Right lobe of liver (tissue), 6 donors: ENCODE measurements at regions not wholly inside any gene's neighbourhood (a gene's known extent, or its start where the extent isn't known, plus 50 kb on each side); places are given as distances from the start of the nearest gene placed in this dataset.
A peak's percentile ranks its signal among the peaks of the same experiment; 100 is the strongest.

Experiments
- ATAC-seq, 4 donors: fragments of 200-7000 bp; cut with Tn5 transposase; one replicate each; pipeline ENCODE4 v1.9.1; 2020; ENCODE audit warnings: mild to moderate bottlenecking in 4 of 4, moderate library complexity in 4 of 4
- DNase-seq, 3 donors: peaks; one replicate each; pipeline ENCODE4 v3.0.0-alpha.2; 2020
- H3K27ac ChIP-seq, 3 donors: fragments of 200-600 bp; one replicate each; pipeline ENCODE4 v1.8.0; 2022
- H3K27me3 ChIP-seq, 2 donors: fragments of 200-600 bp; one replicate each; pipeline ENCODE4 v1.8.0; 2022
- H3K36me3 ChIP-seq, 4 donors: fragments of 200-600 bp; sonication (generic) in 1 of 4; one replicate each; pipeline versions ENCODE4 v1.5.1 to v1.8.0; 2017 to 2022; ENCODE audit warnings: control low read depth in 1 of 4
- H3K4me1 ChIP-seq, 4 donors: fragments of 200-600 bp; sonication (generic) in 1 of 4; one replicate each; pipeline versions ENCODE4 v1.5.1 to v1.8.0; 2017 to 2022; ENCODE audit warnings: control low read depth in 1 of 4
- H3K4me3 ChIP-seq, 3 donors: fragments of 200-600 bp; one replicate each; pipeline ENCODE4 v1.8.0; 2022
- H3K9me3 ChIP-seq, 4 donors: fragments of 200-600 bp; sonication (generic) in 1 of 4; one replicate each; pipeline versions ENCODE4 v1.5.1 to v1.8.0; 2017 to 2022; ENCODE audit warnings: control low read depth in 1 of 4
- CTCF ChIP-seq, 4 donors: fragments of 200-600 bp in 3 of 4; fragments of 450-650 bp in 1 of 4; IDR thresholded peaks; one replicate each; pipeline versions ENCODE4 v1.5.1 to v1.8.0; 2016 to 2022; ENCODE audit warnings: antibody characterized with exemption in 4 of 4, mild to moderate bottlenecking in 2 of 4
- POLR2A ChIP-seq: fragments of 450-650 bp; IDR thresholded peaks from one replicate; pipeline ENCODE4 v1.6.1; 2017; ENCODE audit warnings: antibody characterized with exemption, mild to moderate bottlenecking
- WGBS: methylation state at CpG from one replicate; pipeline ENCODE4 v1.1.6; 2018; ENCODE audit warnings: low coverage, low lambda C conversion rate; ENCODE audit not compliant: insufficient coverage; ENCODE audit errors: missing lambda C conversion rate; 5-methylcytosine and 5-hydroxymethylcytosine counted together
- intact Hi-C, 2 donors: fragments of 100-400 bp; cut with DNase I; formaldehyde crosslinking; loops; one replicate each; pipeline versions ENCODE4 v1.11.2 to v1.14.1; 2022
- donor health status: DM: no; HTN: yes; CAD: no.
- donor health status: DM: no; HTN: no; CAD: no.
- donor health status: DM: no; HTN: no; CAD: no.
- donor health status: DM: no; HTN: yes; CAD: no.
- donor health status: DM: no; HTN: yes; CAD: no.

- Histone ChIP-seq H3K27ac (no peak overlapping the region), H3K36me3 (no peaks in the 10 kb centered on the region), H3K9me3 (no peaks in the 10 kb centered on the region), H3K4me3 (no peak overlapping the region), H3K27me3 (no peaks in the 10 kb centered on the region), H3K4me1 (peaks cover 0 to 10% (median 1%) of the 10 kb centered on the region in 4 donors)
- 78% methylated on average over 5 of the region's 7 CpGs for WGBS
- intact Hi-C loops: no loop called here
- DNase-seq (peak in 1 of 3 donors; percentile 37), ATAC-seq (no peak)
- TF ChIP-seq POLR2A: no peak
- no peak for TF ChIP-seq CTCF (IDR thresholded peaks at IDR 0.05)
Observed at GRCh38 chr6:170150590-170150945, 140.3 kb downstream of the DLL1 start.

GRCh38 chr6:170149681-170150589, 140.9 kb downstream of the DLL1 start:
- no peak overlapping the region for H3K27ac ChIP-seq
- no peaks in the 10 kb centered on the region for H3K36me3 ChIP-seq
- intact Hi-C loops: no loop called here
- DNase-seq (no peak), ATAC-seq (no peak)
- 80% methylated on average over 3 of the region's 9 CpGs for WGBS
- TF ChIP-seq POLR2A: no peak
- no peak for TF ChIP-seq CTCF (IDR thresholded peaks at IDR 0.05)
- peaks cover 0 to 13% (median 4%) of the 10 kb centered on the region in 4 donors for H3K4me1 ChIP-seq
- H3K9me3 ChIP-seq: no peaks in the 10 kb centered on the region
- no peak overlapping the region for H3K4me3 ChIP-seq
- no peaks in the 10 kb centered on the region for H3K27me3 ChIP-seq

- Histone ChIP-seq H3K27ac (no peak overlapping the region), H3K36me3 (no peaks in the 10 kb centered on the region), H3K4me1 (peaks cover 0 to 13% (median 5%) of the 10 kb centered on the region in 4 donors), H3K27me3 (no peaks in the 10 kb centered on the region), H3K9me3 (no peaks in the 10 kb centered on the region), H3K4me3 (no peak overlapping the region)
- ATAC-seq: no peak
- no peak for DNase-seq
- intact Hi-C loops: no loop called here
- WGBS: 68% methylated on average over 4 of the region's 17 CpGs
- TF ChIP-seq CTCF (IDR thresholded peaks at IDR 0.05): no peak
- TF ChIP-seq POLR2A: no peak
Observed at GRCh38 chr6:170148709-170149470, 142.0 kb downstream of the DLL1 start.

GRCh38 chr6:170147832-170148708, 142.8 kb downstream of the DLL1 start:
- Histone ChIP-seq H3K27ac (no peak overlapping the region), H3K4me3 (no peak overlapping the region), H3K36me3 (no peaks in the 10 kb centered on the region), H3K27me3 (no peaks in the 10 kb centered on the region), H3K4me1 (peaks cover 0 to 12% (median 5%) of the 10 kb centered on the region in 4 donors), H3K9me3 (no peaks in the 10 kb centered on the region)
- TF ChIP-seq CTCF (IDR thresholded peaks at IDR 0.05) (no peak), POLR2A (no peak)
- 53% methylated on average over 16 of the region's 30 CpGs for WGBS
- DNase-seq (peak; percentile 44 to 66 (median 56)), ATAC-seq (peak; percentile 21 to 44 (median 41))
- intact Hi-C loops: no loop called here
